GM06990 (cell line): ENCODE measurements at regions not wholly inside any gene's neighbourhood (a gene's known extent, or its start where the extent isn't known, plus 50 kb on each side); places are given as distances from the start of the nearest gene placed in this dataset.

Experiments
- DNase-seq: peaks from one replicate; pipeline ENCODE4 v3.0.0-alpha.2; 2011; ENCODE audit not compliant: insufficient read length; ENCODE audit errors: extremely low read depth
- H3K27me3 ChIP-seq: replicated peaks from 2 replicates; pipeline ENCODE4 v1.6.0; 2011; ENCODE audit warnings: low read length; ENCODE audit not compliant: control insufficient read depth, insufficient read depth
- H3K36me3 ChIP-seq: 2 replicates; pipeline ENCODE4 v1.5.1; 2011; ENCODE audit warnings: low read length; ENCODE audit not compliant: control insufficient read depth, insufficient read depth
- H3K4me3 ChIP-seq: replicated peaks from 2 replicates; pipeline ENCODE4 v1.5.1; 2011; ENCODE audit warnings: low read depth, mild to moderate bottlenecking, control low read depth, low read length
- CTCF ChIP-seq: IDR thresholded peaks from 2 replicates; pipeline ENCODE4 v1.5.1; 2011; ENCODE audit warnings: low read length, control low read depth, mild to moderate bottlenecking, inconsistent platforms; ENCODE audit not compliant: insufficient read depth, poor library complexity, severe bottlenecking

GRCh38 chr3:87145553-87145952 lies 81.6 kb upstream of the CHMP2B start:
- peak; percentile 41 for TF ChIP-seq CTCF
- DNase-seq, result no peak
- Histone ChIP-seq H3K27me3 (no peaks in the 10 kb centered on the region), H3K4me3 (no peak overlapping the region), H3K36me3 (no peaks in the 10 kb centered on the region)

- Histone ChIP-seq H3K4me3 (no peak overlapping the region), H3K27me3 (no peaks in the 10 kb centered on the region), H3K36me3 (no peaks in the 10 kb centered on the region)
- no peak for DNase-seq
- no peak for TF ChIP-seq CTCF
These were observed 91.0 kb upstream of the CHMP2B start for GRCh38 chr3:87136066-87136596.

- no peak for TF ChIP-seq CTCF
- no peak for DNase-seq
- Histone ChIP-seq H3K36me3 (no peaks in the 10 kb centered on the region), H3K4me3 (no peak overlapping the region), H3K27me3 (no peaks in the 10 kb centered on the region)
These were observed 91.7 kb upstream of the CHMP2B start for GRCh38 chr3:87135412-87135811.

GRCh38 chr3:87132801-87133200 lies 94.3 kb upstream of the CHMP2B start:
- no peak for TF ChIP-seq CTCF
- H3K27me3 ChIP-seq, result no peaks in the 10 kb centered on the region
- H3K36me3 ChIP-seq, result no peaks in the 10 kb centered on the region
- DNase-seq, result no peak
- no peak overlapping the region for H3K4me3 ChIP-seq

GRCh38 chr3:87128006-87128405 lies 99.1 kb upstream of the CHMP2B start:
- H3K4me3 ChIP-seq, result no peak overlapping the region
- DNase-seq, result no peak
- no peaks in the 10 kb centered on the region for H3K36me3 ChIP-seq
- H3K27me3 ChIP-seq, result no peaks in the 10 kb centered on the region
- TF ChIP-seq CTCF, result no peak

- H3K27me3 ChIP-seq, result no peaks in the 10 kb centered on the region
- no peak for DNase-seq
These were observed 99.8 kb upstream of the CHMP2B start for GRCh38 chr3:87127281-87127680.

More at GRCh38 chr3:87127281-87127680, 99.8 kb upstream of the CHMP2B start:
- Histone ChIP-seq H3K4me3 (no peak overlapping the region), H3K36me3 (no peaks in the 10 kb centered on the region)
- TF ChIP-seq CTCF, result no peak
